Astrocyte (in vitro differentiated cells and primary cell): ENCODE measurements at regions not wholly inside any gene's neighbourhood (a gene's known extent, or its start where the extent isn't known, plus 50 kb on each side); places are given as distances from the start of the nearest gene placed in this dataset.

Source experiments
- DNase-seq: peaks from one replicate; pipeline ENCODE4 v3.0.0-alpha.2; 2010; ENCODE audit warnings: low read depth
- FAIRE-seq: peaks from 2 replicates; lab custom pipeline; 2011; peaks lifted over from hg19 to GRCh38; lab: Jason Lieb, UNC
- H2AFZ ChIP-seq: 2 replicates; pipeline ENCODE4 v1.6.0; 2012; ENCODE audit warnings: low read depth, low read length, inconsistent platforms
- H3K27ac ChIP-seq: 2 replicates; pipeline ENCODE4 v1.5.1; 2011; ENCODE audit warnings: low read depth, low read length, inconsistent platforms
- H3K27me3 ChIP-seq: 2 replicates; pipeline ENCODE4 v1.6.0; 2011; ENCODE audit warnings: low read length, inconsistent platforms; ENCODE audit not compliant: insufficient read depth
- H3K36me3 ChIP-seq: 2 replicates; pipeline ENCODE4 v1.5.1; 2011; ENCODE audit warnings: low read length, inconsistent platforms; ENCODE audit not compliant: insufficient read depth
- H3K4me1 ChIP-seq: 2 replicates; pipeline ENCODE4 v1.5.1; 2011; ENCODE audit warnings: low read length, inconsistent platforms; ENCODE audit not compliant: insufficient read depth
- H3K4me2 ChIP-seq: 2 replicates; pipeline ENCODE4 v1.6.0; 2012; ENCODE audit warnings: low read length, inconsistent platforms
- H3K4me3 ChIP-seq: 2 replicates; pipeline ENCODE4 v1.5.1; 2011; ENCODE audit warnings: low read depth, mild to moderate bottlenecking, low read length, inconsistent platforms; ENCODE audit not compliant: insufficient read depth
- H3K79me2 ChIP-seq: 2 replicates; pipeline ENCODE4 v1.6.0; 2012; ENCODE audit warnings: mild to moderate bottlenecking, low read length, inconsistent platforms; ENCODE audit not compliant: insufficient read depth
- H3K9ac ChIP-seq: 2 replicates; pipeline ENCODE4 v1.6.0; 2012; ENCODE audit warnings: mild to moderate bottlenecking, low read length, inconsistent platforms
- H3K9me3 ChIP-seq: 2 replicates; pipeline ENCODE4 v1.5.1; 2012; ENCODE audit warnings: low read depth, mild to moderate bottlenecking, low read length, inconsistent platforms; ENCODE audit not compliant: insufficient read depth
- H4K20me1 ChIP-seq: 2 replicates; pipeline ENCODE4 v1.6.0; 2012; ENCODE audit warnings: low read length, inconsistent platforms; ENCODE audit not compliant: insufficient read depth
- H3K27ac Mint-ChIP-seq: one replicate; pipeline ENCODE4 v1.8.0; 2021; ENCODE audit warnings: mild to moderate bottlenecking, mixed read lengths; ENCODE audit not compliant: unreplicated experiment
- H3K27me3 Mint-ChIP-seq: one replicate; pipeline ENCODE4 v1.8.0; 2021; ENCODE audit warnings: low read depth, mixed read lengths; ENCODE audit not compliant: unreplicated experiment
- H3K36me3 Mint-ChIP-seq: one replicate; pipeline ENCODE4 v1.8.0; 2021; ENCODE audit warnings: low read depth, mixed read lengths; ENCODE audit not compliant: unreplicated experiment
- H3K4me1 Mint-ChIP-seq: one replicate; pipeline ENCODE4 v1.8.0; 2021; ENCODE audit warnings: low read depth, mixed read lengths; ENCODE audit not compliant: unreplicated experiment
- H3K4me3 Mint-ChIP-seq: one replicate; pipeline ENCODE4 v1.8.0; 2021; ENCODE audit warnings: mild to moderate bottlenecking, moderate library complexity, mixed read lengths; ENCODE audit not compliant: unreplicated experiment
- H3K9me3 Mint-ChIP-seq: one replicate; pipeline ENCODE4 v1.8.0; 2021; ENCODE audit warnings: mild to moderate bottlenecking, mixed read lengths; ENCODE audit not compliant: unreplicated experiment
- EZH2 ChIP-seq: IDR thresholded peaks from 2 replicates; pipeline ENCODE4 v1.6.1; 2012; ENCODE audit warnings: mild to moderate bottlenecking, low read length, inconsistent platforms; ENCODE audit not compliant: insufficient read depth
- TF ChIP-seq, protein P1 (sequence below): IDR thresholded peaks from 2 replicates; pipeline ENCODE4 v1.5.1; 2011; ENCODE audit warnings: low read depth, mild to moderate bottlenecking, inconsistent platforms, low read length, moderate library complexity; ENCODE audit not compliant: insufficient read depth

DNA sequence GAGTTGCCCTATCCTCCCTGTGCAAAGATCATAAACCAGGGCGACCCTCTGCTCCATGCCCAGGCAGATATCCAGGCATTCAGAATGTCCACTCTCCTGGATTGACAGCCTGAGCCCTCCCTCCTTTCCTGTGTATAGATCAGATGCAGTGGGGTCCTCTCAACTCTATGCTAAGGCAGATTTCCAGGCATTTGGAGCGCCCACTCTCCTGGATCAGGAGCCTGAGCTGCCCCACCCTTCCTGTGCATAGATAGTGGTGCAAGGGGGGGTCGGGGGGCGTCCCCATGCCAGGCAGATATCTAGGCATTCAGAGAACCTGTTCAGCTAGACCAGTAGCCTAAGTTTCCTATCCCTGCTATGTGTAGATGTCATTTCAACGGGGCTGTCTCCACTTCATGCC, 941.1 kb downstream of the PCDH19 start:
- H3K4me3 Mint-ChIP-seq = no peak overlapping the region
- no peak for FAIRE-seq

DNA sequence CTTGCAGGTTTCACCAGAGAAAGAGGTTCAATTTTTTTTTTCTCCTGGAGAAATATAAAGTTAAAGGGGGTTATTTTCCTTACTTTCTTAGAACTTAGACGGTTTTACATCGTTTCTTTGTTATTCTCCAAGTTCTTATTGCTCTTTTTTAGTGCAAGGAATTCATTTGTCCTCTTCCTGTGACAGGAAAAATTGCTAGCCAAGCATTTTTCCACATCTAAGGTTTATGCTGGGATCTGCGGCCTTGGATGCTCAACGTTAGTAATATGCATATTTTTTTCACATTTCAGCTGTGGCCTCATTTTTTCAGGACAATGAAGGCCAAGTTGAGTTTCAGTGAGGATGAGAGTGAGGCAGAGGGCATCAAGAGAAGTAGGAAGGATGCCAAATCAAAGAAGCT, 948.9 kb downstream of the PCDH19 start:
- H3K4me1 ChIP-seq = no peaks in the 10 kb centered on the region
- H3K36me3 ChIP-seq = no peaks in the 10 kb centered on the region
- no peaks in the 10 kb centered on the region for H4K20me1 ChIP-seq
- Mint-ChIP-seq H3K27ac (no peak overlapping the region), H3K4me1 (peaks cover 1% of the 10 kb centered on the region), H3K9me3 (no peaks in the 10 kb centered on the region), H3K36me3 (no peaks in the 10 kb centered on the region), H3K4me3 (no peak overlapping the region), H3K27me3 (no peaks in the 10 kb centered on the region)
- H3K4me2 ChIP-seq = no peak overlapping the region
- FAIRE-seq (no peak), DNase-seq (no peak)
- no peak for TF ChIP-seq EZH2
- TF ChIP-seq, protein P1, sequence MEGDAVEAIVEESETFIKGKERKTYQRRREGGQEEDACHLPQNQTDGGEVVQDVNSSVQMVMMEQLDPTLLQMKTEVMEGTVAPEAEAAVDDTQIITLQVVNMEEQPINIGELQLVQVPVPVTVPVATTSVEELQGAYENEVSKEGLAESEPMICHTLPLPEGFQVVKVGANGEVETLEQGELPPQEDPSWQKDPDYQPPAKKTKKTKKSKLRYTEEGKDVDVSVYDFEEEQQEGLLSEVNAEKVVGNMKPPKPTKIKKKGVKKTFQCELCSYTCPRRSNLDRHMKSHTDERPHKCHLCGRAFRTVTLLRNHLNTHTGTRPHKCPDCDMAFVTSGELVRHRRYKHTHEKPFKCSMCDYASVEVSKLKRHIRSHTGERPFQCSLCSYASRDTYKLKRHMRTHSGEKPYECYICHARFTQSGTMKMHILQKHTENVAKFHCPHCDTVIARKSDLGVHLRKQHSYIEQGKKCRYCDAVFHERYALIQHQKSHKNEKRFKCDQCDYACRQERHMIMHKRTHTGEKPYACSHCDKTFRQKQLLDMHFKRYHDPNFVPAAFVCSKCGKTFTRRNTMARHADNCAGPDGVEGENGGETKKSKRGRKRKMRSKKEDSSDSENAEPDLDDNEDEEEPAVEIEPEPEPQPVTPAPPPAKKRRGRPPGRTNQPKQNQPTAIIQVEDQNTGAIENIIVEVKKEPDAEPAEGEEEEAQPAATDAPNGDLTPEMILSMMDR = no peak
- H3K9me3 ChIP-seq = no peaks in the 10 kb centered on the region
- H3K27ac ChIP-seq = no peak overlapping the region
- H3K27me3 ChIP-seq = no peaks in the 10 kb centered on the region
- H2AFZ ChIP-seq = no peak overlapping the region
- H3K9ac ChIP-seq = no peak overlapping the region
- H3K79me2 ChIP-seq = no peaks in the 10 kb centered on the region
- no peak overlapping the region for H3K4me3 ChIP-seq

More for the DNA sequence above, 941.1 kb downstream of the PCDH19 start:
- TF ChIP-seq, protein P1 = no peak
- H2AFZ ChIP-seq = no peak overlapping the region
- Mint-ChIP-seq H3K27me3 (no peaks in the 10 kb centered on the region), H3K4me1 (no peaks in the 10 kb centered on the region), H3K27ac (no peak overlapping the region), H3K36me3 (no peaks in the 10 kb centered on the region), H3K9me3 (peaks cover 3% of the 10 kb centered on the region)
- no peaks in the 10 kb centered on the region for H3K79me2 ChIP-seq
- H3K36me3 ChIP-seq = no peaks in the 10 kb centered on the region
- H3K4me1 ChIP-seq = no peaks in the 10 kb centered on the region
- no peaks in the 10 kb centered on the region for H3K27me3 ChIP-seq
- DNase-seq = no peak
- no peaks in the 10 kb centered on the region for H4K20me1 ChIP-seq
- no peak overlapping the region for H3K4me3 ChIP-seq
- no peaks in the 10 kb centered on the region for H3K9me3 ChIP-seq
- H3K9ac ChIP-seq = no peak overlapping the region
- H3K27ac ChIP-seq = no peak overlapping the region
- H3K4me2 ChIP-seq = no peak overlapping the region

DNA sequence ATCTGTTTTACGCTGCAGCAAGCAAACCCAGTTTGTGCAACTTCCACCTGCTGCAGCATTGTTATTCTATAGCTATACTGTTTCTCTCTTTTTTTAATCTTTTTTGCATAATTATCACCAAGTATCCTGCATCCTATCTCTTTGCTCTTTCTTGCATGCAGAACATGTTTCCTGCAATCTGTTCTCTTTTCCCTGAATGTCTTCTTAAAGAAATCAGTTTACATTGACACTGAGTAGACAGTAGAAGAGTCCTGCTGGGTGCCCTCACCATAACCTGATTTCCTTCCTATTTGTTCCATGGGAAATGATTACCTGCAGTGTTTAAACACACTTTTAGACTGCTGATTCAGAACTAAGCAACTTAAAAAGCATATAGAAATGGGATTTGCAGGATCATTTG, 964.7 kb downstream of the PCDH19 start:
- no peak overlapping the region for H3K4me3 ChIP-seq
- no peak overlapping the region for H3K27ac ChIP-seq
- H3K9ac ChIP-seq = no peak overlapping the region
- DNase-seq (no peak), FAIRE-seq (peak; percentile 49)
- Mint-ChIP-seq H3K36me3 (no peaks in the 10 kb centered on the region), H3K27me3 (no peaks in the 10 kb centered on the region), H3K9me3 (no peaks in the 10 kb centered on the region), H3K4me1 (no peaks in the 10 kb centered on the region), H3K27ac (no peak overlapping the region), H3K4me3 (no peak overlapping the region)
- no peak overlapping the region for H3K4me2 ChIP-seq
- no peaks in the 10 kb centered on the region for H3K79me2 ChIP-seq
- no peaks in the 10 kb centered on the region for H3K36me3 ChIP-seq
- H2AFZ ChIP-seq = no peak overlapping the region
- no peaks in the 10 kb centered on the region for H3K9me3 ChIP-seq
- TF ChIP-seq, protein P1 = no peak
- no peak for TF ChIP-seq EZH2
- no peaks in the 10 kb centered on the region for H3K4me1 ChIP-seq
- H3K27me3 ChIP-seq = no peaks in the 10 kb centered on the region
- H4K20me1 ChIP-seq = no peaks in the 10 kb centered on the region
